Right lobe of liver (tissue), 6 donors: ENCODE measurements at regions not wholly inside any gene's neighbourhood (a gene's known extent, or its start where the extent isn't known, plus 50 kb on each side); places are given as distances from the start of the nearest gene placed in this dataset.

ENCODE experiments used
- ATAC-seq, 4 donors: fragments of 200-7000 bp; cut with Tn5 transposase; one replicate each; pipeline ENCODE4 v1.9.1; 2020; ENCODE audit warnings: mild to moderate bottlenecking in 4 of 4, moderate library complexity in 4 of 4
- DNase-seq, 3 donors: peaks; one replicate each; pipeline ENCODE4 v3.0.0-alpha.2; 2020
- H3K27ac ChIP-seq, 3 donors: fragments of 200-600 bp; one replicate each; pipeline ENCODE4 v1.8.0; 2022
- H3K27me3 ChIP-seq, 2 donors: fragments of 200-600 bp; one replicate each; pipeline ENCODE4 v1.8.0; 2022
- H3K36me3 ChIP-seq, 4 donors: fragments of 200-600 bp; sonication (generic) in 1 of 4; one replicate each; pipeline versions ENCODE4 v1.5.1 to v1.8.0; 2017 to 2022; ENCODE audit warnings: control low read depth in 1 of 4
- H3K4me1 ChIP-seq, 4 donors: fragments of 200-600 bp; sonication (generic) in 1 of 4; one replicate each; pipeline versions ENCODE4 v1.5.1 to v1.8.0; 2017 to 2022; ENCODE audit warnings: control low read depth in 1 of 4
- H3K4me3 ChIP-seq, 3 donors: fragments of 200-600 bp; one replicate each; pipeline ENCODE4 v1.8.0; 2022
- H3K9me3 ChIP-seq, 4 donors: fragments of 200-600 bp; sonication (generic) in 1 of 4; one replicate each; pipeline versions ENCODE4 v1.5.1 to v1.8.0; 2017 to 2022; ENCODE audit warnings: control low read depth in 1 of 4
- CTCF ChIP-seq, 4 donors: fragments of 200-600 bp in 3 of 4; fragments of 450-650 bp in 1 of 4; IDR thresholded peaks; one replicate each; pipeline versions ENCODE4 v1.5.1 to v1.8.0; 2016 to 2022; ENCODE audit warnings: antibody characterized with exemption in 4 of 4, mild to moderate bottlenecking in 2 of 4
- POLR2A ChIP-seq: fragments of 450-650 bp; IDR thresholded peaks from one replicate; pipeline ENCODE4 v1.6.1; 2017; ENCODE audit warnings: antibody characterized with exemption, mild to moderate bottlenecking
- WGBS: methylation state at CpG from one replicate; pipeline ENCODE4 v1.1.6; 2018; ENCODE audit warnings: low coverage, low lambda C conversion rate; ENCODE audit not compliant: insufficient coverage; ENCODE audit errors: missing lambda C conversion rate; 5-methylcytosine and 5-hydroxymethylcytosine counted together
- intact Hi-C, 2 donors: fragments of 100-400 bp; cut with DNase I; formaldehyde crosslinking; loops; one replicate each; pipeline versions ENCODE4 v1.11.2 to v1.14.1; 2022
- donor health status: DM: no; HTN: yes; CAD: no.
- donor health status: DM: no; HTN: no; CAD: no.
- donor health status: DM: no; HTN: no; CAD: no.
- donor health status: DM: no; HTN: yes; CAD: no.
- donor health status: DM: no; HTN: yes; CAD: no.

- Histone ChIP-seq H3K27me3 (no peaks in the 10 kb centered on the region), H3K9me3 (no peaks in the 10 kb centered on the region), H3K4me1 (peaks cover 0 to 4% (median 0%) of the 10 kb centered on the region in 4 donors), H3K4me3 (no peak overlapping the region), H3K36me3 (no peaks in the 10 kb centered on the region), H3K27ac (no peak overlapping the region)
- 72% methylated on average over 5 of the region's 24 CpGs for WGBS
- intact Hi-C loops: no loop called here
- ATAC-seq (no peak), DNase-seq (peak in 1 of 3 donors; percentile 39)
- TF ChIP-seq POLR2A: no peak
- no peak for TF ChIP-seq CTCF (IDR thresholded peaks at IDR 0.05)
Measured at GRCh38 chr6:169957351-169957963, 206.0 kb downstream of the ERMARD start.

- WGBS: 90% methylated on average over 5 of the region's 9 CpGs
- H3K4me3 ChIP-seq: no peak overlapping the region
Measured at GRCh38 chr6:169956580-169956979, 205.2 kb downstream of the ERMARD start.

GRCh38 chr6:169955731-169956437, 204.5 kb downstream of the ERMARD start:
- no peak overlapping the region for H3K27ac ChIP-seq
- DNase-seq: peak in 1 of 3 donors; percentile 32
- H3K4me1 ChIP-seq: no peaks in the 10 kb centered on the region
- intact Hi-C loops: no loop called here
- TF ChIP-seq POLR2A: no peak
- no peak for TF ChIP-seq CTCF (IDR thresholded peaks at IDR 0.05)
- H3K4me3 ChIP-seq: no peak overlapping the region
- peak; percentile 45 to 71 (median 50) for ATAC-seq
- no peaks in the 10 kb centered on the region for H3K36me3 ChIP-seq
- 56% methylated on average over 16 of the region's 19 CpGs for WGBS
- H3K27me3 ChIP-seq: no peaks in the 10 kb centered on the region
- no peaks in the 10 kb centered on the region for H3K9me3 ChIP-seq

More at GRCh38 chr6:169956580-169956979, 205.2 kb downstream of the ERMARD start:
- no peak overlapping the region for H3K27ac ChIP-seq
- TF ChIP-seq POLR2A (no peak), CTCF (IDR thresholded peaks at IDR 0.05) (no peak)
- H3K4me1 ChIP-seq: no peaks in the 10 kb centered on the region
- H3K36me3 ChIP-seq: no peaks in the 10 kb centered on the region
- peak in 1 of 3 donors; percentile 27 for DNase-seq
- H3K9me3 ChIP-seq: no peaks in the 10 kb centered on the region
- no peak for ATAC-seq
- no peaks in the 10 kb centered on the region for H3K27me3 ChIP-seq
- intact Hi-C loops: no loop called here

GRCh38 chr6:169954977-169955376, 203.6 kb downstream of the ERMARD start:
- ATAC-seq (no peak), DNase-seq (no peak)
- no peaks in the 10 kb centered on the region for H3K9me3 ChIP-seq
- intact Hi-C loops: no loop called here
- no peaks in the 10 kb centered on the region for H3K36me3 ChIP-seq
- no peak overlapping the region for H3K27ac ChIP-seq
- 85% methylated on average over 1 of the region's 1 CpG for WGBS
- H3K27me3 ChIP-seq: no peaks in the 10 kb centered on the region
- TF ChIP-seq CTCF (IDR thresholded peaks at IDR 0.05): no peak
- no peak for TF ChIP-seq POLR2A
- H3K4me3 ChIP-seq: no peak overlapping the region
- H3K4me1 ChIP-seq: no peaks in the 10 kb centered on the region
